ENCODE measurements at regions not wholly inside any gene's neighbourhood (a gene's known extent, or its start where the extent isn't known, plus 50 kb on each side); places are given as distances from the start of the nearest gene placed in this dataset.

GRCh38 chr6:112636650-112637262 lies 289.6 kb downstream of the RFPL4B start:
- TF ChIP-seq CTCF (conservative IDR thresholded peaks at IDR 0.05), result no peak
- no peak for TF ChIP-seq ZFX (IDR thresholded peaks at IDR 0.05)

All from C4-2B (cell line).